ENCODE measurements at regions not wholly inside any gene's neighbourhood (a gene's known extent, or its start where the extent isn't known, plus 50 kb on each side); places are given as distances from the start of the nearest gene placed in this dataset.

DNA sequence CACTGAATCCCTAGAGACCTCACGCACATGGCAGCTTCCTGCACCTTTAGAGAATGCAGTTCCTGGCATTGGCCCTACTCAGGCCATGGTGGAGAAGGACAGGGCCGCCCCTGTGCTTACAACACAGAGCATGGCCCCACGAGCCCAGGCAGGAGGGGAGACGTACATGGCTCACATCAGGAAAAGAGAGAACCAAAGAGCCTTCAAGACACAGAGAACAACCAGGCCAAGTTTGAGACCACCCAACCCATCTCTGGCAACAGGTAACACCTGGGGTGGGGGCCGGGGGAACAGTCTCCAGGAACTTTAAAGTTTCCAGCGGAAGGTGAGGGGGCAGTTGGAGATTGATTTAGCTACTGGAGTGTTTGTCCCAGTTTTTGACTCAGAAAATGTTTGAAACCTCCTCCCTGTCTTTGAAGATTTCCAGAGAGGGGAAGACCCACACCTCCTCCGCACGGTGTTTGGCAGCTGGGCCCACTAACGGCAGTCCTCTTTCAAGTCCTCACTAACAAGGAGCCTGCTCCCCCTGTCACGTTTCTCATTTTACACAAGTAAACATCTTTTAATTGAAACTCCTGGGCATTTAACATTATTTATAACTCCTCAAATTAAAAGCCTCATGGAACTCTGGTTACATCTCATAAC, 1423.8 kb downstream of the TBC1D22A start:
- H3K27me3 Mint-ChIP-seq (ENCODE audit: insufficient read depth), result no peaks in the 10 kb centered on the region; the same call in 1 of the 2 replicates
- no peak overlapping the region for H3K27ac Mint-ChIP-seq
- H3K36me3 Mint-ChIP-seq (ENCODE audit: low read depth), result peaks cover 13% of the 10 kb centered on the region; the same call in 1 of the 2 replicates
- peaks cover 78% of the 10 kb centered on the region for H3K9me3 Mint-ChIP-seq
- DNase-seq, result no peak
- H3K4me1 Mint-ChIP-seq (ENCODE audit: low read depth), result no peaks in the 10 kb centered on the region
- TF ChIP-seq, protein P1, sequence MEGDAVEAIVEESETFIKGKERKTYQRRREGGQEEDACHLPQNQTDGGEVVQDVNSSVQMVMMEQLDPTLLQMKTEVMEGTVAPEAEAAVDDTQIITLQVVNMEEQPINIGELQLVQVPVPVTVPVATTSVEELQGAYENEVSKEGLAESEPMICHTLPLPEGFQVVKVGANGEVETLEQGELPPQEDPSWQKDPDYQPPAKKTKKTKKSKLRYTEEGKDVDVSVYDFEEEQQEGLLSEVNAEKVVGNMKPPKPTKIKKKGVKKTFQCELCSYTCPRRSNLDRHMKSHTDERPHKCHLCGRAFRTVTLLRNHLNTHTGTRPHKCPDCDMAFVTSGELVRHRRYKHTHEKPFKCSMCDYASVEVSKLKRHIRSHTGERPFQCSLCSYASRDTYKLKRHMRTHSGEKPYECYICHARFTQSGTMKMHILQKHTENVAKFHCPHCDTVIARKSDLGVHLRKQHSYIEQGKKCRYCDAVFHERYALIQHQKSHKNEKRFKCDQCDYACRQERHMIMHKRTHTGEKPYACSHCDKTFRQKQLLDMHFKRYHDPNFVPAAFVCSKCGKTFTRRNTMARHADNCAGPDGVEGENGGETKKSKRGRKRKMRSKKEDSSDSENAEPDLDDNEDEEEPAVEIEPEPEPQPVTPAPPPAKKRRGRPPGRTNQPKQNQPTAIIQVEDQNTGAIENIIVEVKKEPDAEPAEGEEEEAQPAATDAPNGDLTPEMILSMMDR (IDR thresholded peaks at IDR 0.05), result no peak
- H3K4me3 Mint-ChIP-seq, result no peak overlapping the region

DNA sequence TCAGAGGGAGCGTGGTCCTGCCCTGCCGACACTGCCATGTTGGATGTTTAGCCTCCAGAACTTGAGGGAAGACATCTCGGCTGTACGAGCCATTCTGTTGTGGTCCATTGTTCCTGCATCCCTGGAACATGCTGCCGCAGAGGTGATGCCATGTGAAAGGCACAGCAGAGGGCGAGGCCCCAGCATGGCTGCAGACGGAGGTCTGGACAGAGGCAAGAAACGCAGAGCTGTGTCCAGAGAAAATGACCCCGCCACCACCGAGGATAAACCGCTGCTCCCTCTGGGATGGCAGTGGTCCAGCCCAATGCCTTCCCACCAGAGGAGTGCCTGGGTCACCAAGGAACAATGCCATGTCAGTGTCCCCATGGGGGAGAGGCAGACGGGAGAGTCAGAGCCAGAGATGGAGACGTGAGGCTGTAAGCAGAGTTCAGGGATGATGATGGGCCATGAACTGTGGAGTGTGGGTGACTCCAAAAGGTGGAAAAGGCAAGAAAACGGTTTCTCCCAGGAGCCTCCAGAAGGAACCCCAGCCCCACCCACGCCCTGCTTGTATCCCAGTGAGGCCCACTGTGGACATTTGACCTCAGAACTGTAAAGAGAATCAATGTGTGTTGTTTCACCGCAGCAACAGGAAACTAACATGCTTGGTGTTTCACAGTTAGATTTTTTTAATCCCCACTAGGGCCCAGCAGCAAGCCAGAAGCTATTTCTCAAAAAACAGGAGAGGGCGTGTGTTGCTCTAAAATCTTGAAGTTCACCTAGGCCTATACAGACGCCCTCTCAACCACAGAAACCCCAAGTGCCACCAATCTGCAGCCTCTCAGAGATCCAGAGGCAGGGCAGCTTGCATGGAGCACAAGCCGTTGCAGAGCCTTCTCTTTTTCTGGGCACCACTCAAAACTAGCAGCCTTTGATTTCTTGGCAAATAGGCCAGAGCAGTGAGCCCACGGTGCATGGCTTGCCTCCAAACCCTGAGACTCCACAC, 1422.9 kb downstream of the TBC1D22A start:
- TF ChIP-seq, protein P1 (IDR thresholded peaks at IDR 0.05), result no peak
- Mint-ChIP-seq H3K4me3 (no peak overlapping the region), H3K4me1 (ENCODE audit: low read depth) (no peaks in the 10 kb centered on the region), H3K36me3 (ENCODE audit: low read depth) (peaks cover 16% of the 10 kb centered on the region; the same call in 1 of the 2 replicates), H3K9me3 (peaks cover 75% of the 10 kb centered on the region), H3K27ac (no peak overlapping the region), H3K27me3 (ENCODE audit: insufficient read depth) (no peaks in the 10 kb centered on the region; the same call in 1 of the 2 replicates)
- no peak for DNase-seq

DNA sequence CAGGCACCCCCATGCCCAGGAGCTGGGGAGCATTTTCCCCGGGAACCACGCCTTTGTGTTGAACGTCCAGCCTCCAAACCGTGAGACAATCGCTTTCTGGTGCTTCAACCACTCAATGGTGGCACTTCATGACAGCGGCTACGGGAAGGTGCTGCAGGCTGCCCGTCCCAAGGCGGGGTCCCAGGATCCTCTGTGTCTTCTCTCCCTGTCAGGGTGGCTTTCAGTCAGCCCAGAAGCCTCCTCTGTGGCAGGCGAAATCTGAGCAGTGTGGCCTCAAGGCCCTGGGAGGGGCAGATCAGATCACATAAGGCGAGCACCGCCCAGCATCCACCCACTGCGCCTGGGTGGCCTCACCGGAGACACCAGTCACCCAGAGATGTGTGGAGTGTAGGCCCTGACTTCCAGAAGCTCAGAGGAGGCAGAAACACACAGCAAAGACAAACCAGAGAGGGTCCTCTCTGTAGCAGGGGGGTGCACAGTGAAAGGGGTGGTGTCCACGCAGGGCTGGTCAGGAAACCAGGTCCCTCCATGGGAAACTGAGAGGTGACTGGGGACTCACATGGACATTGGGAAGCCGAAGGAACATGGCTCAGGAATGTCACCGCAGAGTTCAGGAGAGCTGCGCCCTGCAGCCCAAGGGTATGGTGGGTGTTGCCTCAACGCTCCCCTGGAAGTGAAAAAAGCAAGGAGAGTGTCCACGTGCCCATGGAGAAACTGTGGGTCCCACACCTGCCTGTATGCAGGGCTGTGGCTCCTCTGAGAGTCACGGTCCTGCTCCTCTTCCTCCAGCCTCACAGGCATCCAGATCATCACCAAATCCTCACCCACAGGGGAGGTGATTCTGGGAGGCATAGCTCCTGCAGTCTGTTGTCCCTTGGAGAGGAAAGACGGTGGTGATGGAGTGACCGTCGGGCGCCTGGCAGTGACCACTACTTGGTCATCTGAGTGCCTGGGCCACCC, 1420.7 kb downstream of the TBC1D22A start:
- TF ChIP-seq, protein P1 (IDR thresholded peaks at IDR 0.05), result no peak
- H3K4me1 Mint-ChIP-seq (ENCODE audit: low read depth), result no peaks in the 10 kb centered on the region
- H3K27me3 Mint-ChIP-seq (ENCODE audit: insufficient read depth), result no peaks in the 10 kb centered on the region; the same call in 1 of the 2 replicates
- H3K36me3 Mint-ChIP-seq (ENCODE audit: low read depth), result peaks cover 16% of the 10 kb centered on the region
- H3K9me3 Mint-ChIP-seq, result peaks cover 80% of the 10 kb centered on the region
- DNase-seq, result no peak
- no peak overlapping the region for H3K4me3 Mint-ChIP-seq
- no peak overlapping the region for H3K27ac Mint-ChIP-seq

DNA sequence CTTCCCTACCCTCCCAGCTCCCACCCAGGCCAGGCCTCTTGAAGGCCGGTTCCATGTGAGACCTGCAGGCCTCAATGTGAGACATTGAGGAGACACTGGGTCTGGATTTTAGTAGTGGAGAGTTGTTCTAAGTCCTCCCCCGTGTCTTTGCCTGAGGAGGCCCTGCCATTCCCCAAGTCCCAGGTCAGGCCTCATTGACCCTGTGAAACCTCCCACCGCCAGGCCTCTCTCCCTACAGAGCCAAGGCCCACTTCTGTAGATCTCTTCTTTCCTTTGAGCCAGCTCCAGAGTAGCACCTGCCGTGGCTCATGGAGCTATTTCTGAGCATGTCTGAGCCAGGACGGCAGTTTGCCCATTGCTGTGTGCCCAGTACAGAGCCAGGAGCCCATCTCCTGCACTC, 1419.6 kb downstream of the TBC1D22A start:
- no peaks in the 10 kb centered on the region for H3K4me1 Mint-ChIP-seq (ENCODE audit: low read depth)
- peaks cover 16% of the 10 kb centered on the region for H3K36me3 Mint-ChIP-seq (ENCODE audit: low read depth)
- H3K4me3 Mint-ChIP-seq, result no peak overlapping the region
- H3K27me3 Mint-ChIP-seq (ENCODE audit: insufficient read depth), result no peaks in the 10 kb centered on the region; the same call in 1 of the 2 replicates
- DNase-seq, result no peak
- H3K9me3 Mint-ChIP-seq, result peaks cover 85% of the 10 kb centered on the region
- TF ChIP-seq, protein P1 (IDR thresholded peaks at IDR 0.05), result no peak
- no peak overlapping the region for H3K27ac Mint-ChIP-seq
